GM18498 (cell line): ENCODE measurements at regions not wholly inside any gene's neighbourhood (a gene's known extent, or its start where the extent isn't known, plus 50 kb on each side); places are given as distances from the start of the nearest gene placed in this dataset.

Source experiments
- ATAC-seq: cut with Tn5 transposase; IDR thresholded peaks from one replicate; pipeline ENCODE4 v1.9.1; 2021; ENCODE audit warnings: mild to moderate bottlenecking, moderate library complexity; ENCODE audit not compliant: unreplicated experiment

DNA sequence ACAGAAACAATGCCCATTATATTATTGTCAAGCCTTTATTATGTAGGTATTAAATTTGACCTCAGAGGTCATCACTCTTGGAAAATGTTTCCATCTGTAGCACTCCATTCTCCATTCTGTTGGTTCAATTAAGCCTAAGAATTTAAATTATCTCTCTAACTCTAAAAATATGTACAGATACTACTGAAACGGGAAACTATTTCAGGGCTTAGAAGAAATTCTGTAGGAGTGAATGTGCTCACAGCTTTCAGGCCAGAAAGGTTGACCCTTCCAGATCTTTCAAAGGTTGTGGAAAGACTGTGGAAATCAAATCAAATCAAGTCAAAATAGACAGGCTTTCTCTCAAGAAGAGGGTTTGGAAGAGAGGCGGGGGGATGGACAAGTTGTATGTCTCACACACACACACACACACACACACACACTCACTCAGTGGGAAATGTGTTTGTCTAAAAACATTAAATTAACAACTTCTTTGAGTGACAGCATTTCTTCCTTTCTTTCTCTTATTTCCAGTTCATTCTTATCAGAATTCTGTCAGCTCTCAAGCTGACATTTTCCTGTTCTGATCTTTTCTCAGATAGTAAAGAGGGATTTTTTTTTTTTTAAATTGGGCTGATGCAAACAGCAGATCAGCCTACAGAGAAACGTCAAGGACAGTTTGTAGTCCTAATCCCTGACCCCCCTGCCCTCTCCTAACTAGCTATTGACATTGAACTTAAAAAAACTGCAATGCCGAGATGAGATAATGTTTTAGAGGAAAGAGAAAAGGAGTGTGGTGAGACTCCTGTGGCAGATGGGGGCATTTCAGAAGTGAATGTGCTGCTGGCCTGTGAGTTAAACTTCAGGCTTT lies 139.0 kb upstream of the ZFHX3 start:
- ATAC-seq = no peak

GRCh38 chr16:73185737-73186136 lies 137.8 kb upstream of the ZFHX3 start:
- no peak for ATAC-seq

DNA sequence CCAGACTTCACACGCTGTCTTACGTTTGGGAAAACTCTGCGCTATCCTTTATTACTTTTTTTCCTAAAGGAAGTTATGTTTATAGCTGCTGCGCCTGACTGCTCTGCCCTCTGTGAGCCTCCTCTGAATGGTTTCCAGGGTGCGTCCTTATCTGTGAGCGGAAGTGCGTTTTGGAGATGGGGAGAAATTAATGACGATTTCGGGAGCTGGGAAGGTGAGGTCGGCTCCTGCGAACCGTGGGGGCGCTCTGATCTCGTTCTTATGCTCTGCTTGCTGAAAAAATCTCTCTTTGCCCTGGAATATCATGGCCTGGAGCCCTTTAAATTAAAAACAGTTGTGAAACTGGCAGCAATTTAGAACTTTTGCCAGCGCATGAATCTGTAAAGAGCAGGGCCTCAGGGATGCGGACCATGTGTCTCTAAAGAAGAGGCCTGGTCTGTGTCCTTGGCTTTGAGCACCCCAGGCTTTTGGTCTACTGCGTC lies 135.7 kb upstream of the ZFHX3 start:
- ATAC-seq = no peak

DNA sequence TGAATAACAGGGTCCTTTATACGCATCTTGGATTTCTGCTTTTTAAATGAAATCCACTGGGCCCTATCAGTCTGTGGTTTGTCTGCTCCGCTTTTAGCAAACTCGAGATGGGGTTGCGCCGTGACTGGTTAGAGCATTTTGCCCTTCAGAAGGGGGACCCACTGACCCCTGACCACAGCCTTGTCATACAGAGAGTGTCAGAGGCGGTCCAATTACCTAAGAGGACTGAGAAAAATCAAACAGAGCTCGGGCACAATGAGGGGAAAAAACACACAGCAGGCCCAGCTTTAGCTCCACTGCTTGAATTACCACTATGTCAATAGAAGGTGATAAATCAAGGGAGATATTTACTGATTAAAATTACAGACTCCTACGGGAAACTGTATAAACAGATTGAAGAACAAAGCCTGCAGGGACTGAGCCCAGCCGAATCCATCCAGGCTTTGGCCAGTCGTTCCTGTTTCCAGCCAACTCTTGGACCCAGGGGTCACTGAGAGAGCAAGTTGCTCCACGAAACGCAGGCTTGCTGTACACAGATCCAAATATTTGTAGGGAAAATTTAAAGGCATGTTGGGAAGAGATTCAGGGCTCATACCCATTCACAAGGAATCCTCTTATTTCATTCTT lies 131.9 kb upstream of the ZFHX3 start:
- ATAC-seq = no peak

DNA sequence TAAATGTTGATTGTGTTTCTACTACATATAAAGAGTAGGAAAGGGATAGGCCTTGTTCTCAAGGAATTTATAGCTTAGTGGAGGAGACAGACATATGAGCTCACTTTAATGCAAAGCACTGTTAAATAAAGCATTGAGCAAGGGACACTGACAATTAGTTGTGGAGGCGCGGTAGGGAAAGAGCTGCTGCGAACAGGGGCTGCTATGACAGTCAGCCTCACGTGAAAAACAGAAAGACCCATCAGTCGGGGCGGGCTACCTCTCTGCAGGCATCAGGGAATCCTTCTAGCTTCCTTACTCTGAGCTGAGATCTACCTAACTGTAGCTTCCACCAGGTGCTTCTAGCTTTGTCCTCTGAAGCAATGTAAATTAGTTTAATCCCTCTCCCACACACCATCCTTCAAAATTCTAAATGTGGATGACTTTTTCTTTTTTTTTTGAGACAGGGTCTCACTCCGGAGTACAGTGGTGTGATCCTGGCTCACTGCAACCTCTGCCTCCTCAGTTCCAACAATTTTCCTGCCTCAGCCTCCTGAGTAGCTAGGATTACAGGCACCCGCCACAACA lies 129.9 kb upstream of the ZFHX3 start:
- ATAC-seq = no peak

GRCh38 chr16:73176577-73177013 lies 128.7 kb upstream of the ZFHX3 start:
- ATAC-seq = no peak

- no peak for ATAC-seq
Measured at GRCh38 chr16:73172973-73173709, 125.2 kb upstream of the ZFHX3 start.

GRCh38 chr16:73172241-73172972 lies 124.5 kb upstream of the ZFHX3 start:
- no peak for ATAC-seq

DNA sequence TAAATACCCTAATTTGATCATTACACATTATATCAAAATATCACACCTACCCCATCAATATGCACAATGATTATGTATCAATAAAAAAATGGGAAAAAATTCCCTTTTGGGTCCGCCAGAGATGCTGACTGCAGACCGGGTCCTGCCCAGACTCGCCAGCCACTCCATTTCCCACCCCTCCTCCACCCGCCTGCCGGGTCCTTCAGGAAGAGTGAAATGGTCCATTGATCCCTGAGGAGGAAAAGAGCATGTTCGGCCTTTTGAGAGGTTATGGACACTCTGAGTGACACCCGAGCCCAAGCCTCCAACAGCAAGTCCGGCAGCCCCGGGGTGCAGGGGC lies 123.9 kb upstream of the ZFHX3 start:
- ATAC-seq = no peak

- no peak for ATAC-seq
Measured at GRCh38 chr16:73171380-73171779, 123.5 kb upstream of the ZFHX3 start.

- ATAC-seq = no peak
Measured at GRCh38 chr16:73170612-73171038, 122.7 kb upstream of the ZFHX3 start.

DNA sequence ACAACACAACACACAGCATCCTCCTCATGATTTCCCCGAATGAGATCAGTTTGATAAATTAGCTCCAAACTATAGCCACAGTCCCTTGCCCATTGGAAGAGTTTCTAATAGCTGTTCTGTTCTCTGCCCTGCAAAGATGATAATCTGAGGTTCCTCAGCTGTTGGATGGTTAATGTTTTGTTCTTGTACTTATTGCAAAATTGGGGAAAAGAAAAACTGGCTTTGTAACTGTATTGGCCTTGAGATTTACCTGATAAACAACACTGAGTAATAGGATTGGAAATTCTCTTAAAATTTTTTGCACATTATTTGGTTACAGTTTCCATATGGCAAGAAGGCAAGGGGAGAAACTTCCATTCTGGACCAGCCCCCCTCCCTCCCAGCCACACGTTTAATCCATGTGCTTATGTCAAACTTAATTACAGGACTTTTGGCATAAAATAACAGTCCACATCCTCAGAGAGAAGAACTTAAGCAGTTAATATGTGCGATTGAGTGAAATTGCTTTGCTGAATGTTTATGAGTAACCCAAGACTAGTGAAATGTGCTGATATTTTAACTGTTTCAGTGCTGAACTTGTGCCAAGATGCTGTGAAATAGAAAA lies 119.1 kb upstream of the ZFHX3 start:
- no peak for ATAC-seq

DNA sequence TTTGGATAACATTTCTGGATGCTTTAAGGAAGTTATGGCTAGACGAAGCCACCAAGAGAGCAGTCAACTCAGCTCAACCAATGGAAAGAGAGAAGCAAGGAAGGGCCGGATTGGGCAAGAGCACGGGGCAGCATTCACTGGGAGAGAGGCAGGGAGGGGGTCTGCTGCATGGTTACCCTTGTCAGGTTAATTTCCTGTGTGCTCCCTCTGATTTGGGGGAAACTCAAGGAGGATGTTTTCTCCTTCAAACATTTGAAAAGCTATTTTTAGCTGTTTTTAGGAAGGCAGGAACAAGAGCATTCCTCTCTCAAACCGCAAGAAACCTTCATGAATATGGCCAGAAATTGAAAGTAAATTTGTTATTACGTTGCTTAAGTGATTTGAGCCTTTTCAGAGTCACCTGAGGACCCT lies 118.5 kb upstream of the ZFHX3 start:
- no peak for ATAC-seq

GRCh38 chr16:73163238-73163815 lies 115.4 kb upstream of the ZFHX3 start:
- no peak for ATAC-seq

DNA sequence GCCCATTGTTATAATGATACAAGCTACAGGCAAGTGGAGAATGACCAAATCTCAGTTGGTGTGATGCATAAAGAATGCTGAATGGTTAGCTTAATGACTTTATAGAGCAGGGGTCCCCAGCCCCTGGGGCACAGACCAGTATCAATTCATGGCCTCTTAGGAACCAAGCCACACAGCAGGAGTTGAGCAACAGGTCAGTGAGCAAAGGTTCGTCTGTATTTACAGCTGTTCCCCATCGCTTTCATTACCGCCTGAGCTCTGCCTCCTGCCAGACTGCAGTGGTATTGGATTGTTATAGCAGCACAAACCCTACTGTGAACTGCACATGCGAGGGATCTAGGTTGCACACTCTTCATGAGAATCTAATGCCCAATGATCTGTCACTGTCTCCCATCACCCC lies 114.0 kb upstream of the ZFHX3 start:
- ATAC-seq = no peak

DNA sequence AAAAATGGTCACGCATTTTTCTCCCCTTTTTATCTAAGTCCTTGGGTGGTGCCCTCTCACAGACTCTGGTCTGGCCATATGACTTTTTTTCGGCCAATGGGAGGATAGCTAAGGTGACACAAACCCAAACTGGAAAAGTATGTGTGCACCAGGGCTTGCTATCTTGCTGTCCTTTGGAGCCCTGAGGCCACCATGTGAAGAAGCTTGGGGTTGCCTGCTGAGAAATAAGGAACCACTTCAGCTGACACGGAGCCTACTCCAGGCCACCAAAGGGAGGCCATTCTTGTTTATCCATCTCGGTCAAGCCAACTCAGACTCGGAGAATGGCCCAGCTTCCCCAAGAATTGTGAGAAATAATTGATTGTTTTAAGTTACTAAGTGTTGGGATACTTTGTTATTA lies 111.4 kb upstream of the ZFHX3 start:
- ATAC-seq = no peak

DNA sequence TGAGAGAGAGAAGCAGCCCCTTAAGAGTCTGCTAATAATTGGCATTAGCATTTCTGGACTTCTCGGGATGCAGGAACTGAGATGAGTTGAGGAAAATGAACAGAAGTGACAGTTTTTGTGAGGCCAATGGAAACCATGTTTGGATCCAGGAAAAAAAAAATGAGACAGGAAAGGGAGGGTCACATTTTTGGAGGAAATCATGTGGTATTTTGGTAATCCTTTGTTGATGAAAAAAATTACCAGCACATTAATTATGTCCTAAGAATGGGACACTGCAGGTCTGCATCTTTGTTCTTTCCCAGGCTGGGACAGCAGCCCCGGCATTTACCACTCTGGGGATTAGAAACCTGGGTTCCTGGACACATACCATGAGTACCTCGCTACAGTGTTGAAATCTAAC lies 109.9 kb upstream of the ZFHX3 start:
- ATAC-seq = no peak

DNA sequence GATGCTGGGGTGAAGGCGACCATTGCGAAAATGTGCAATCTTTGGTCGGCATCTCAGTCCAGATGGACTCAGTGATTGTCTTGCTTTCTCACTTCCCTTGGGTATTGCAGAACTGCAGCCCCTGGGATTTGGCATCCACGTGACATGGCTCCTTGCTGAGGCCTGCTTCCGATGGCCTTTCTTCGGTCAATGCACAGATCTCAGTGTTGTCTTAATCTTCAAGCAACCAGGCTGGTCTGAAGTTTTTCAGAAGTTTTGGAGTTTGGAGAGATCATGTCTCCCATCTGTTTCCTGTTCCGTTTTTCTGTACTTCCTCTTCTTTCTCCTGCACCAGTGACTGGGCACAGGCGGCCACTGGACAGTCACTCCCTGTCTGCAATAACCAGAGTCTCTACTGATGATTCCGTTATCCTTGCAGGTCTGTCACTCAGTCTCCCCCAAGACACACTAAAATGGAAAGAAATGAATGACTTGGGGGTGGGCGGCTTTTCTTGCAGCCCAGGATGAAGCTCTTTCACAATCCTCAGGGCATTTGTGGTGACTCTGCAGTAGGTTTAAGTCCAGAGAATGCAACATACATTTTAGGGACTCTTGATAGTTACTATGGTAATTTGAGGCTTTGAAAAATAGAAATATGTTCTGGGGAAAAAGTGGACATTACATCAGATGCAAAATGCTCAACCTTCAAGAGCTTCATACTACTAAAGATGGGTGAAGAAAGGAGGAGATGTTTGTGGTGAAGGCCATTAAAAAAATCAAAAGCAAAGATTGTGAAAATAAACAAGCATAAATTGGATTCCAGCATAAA lies 106.3 kb upstream of the ZFHX3 start:
- no peak for ATAC-seq
